Chondrocyte (in vitro differentiated cells): ENCODE measurements at regions not wholly inside any gene's neighbourhood (a gene's known extent, or its start where the extent isn't known, plus 50 kb on each side); places are given as distances from the start of the nearest gene placed in this dataset.

Experiments
- DNase-seq: peaks from one replicate; pipeline ENCODE4 v3.0.0; 2021; ENCODE audit warnings: mixed read lengths, low spot score
- H3K27ac Mint-ChIP-seq: one replicate; pipeline ENCODE4 v1.8.0; 2021; ENCODE audit warnings: mild to moderate bottlenecking, moderate library complexity, mixed read lengths; ENCODE audit not compliant: unreplicated experiment
- H3K27me3 Mint-ChIP-seq: 2 replicates; pipeline ENCODE4 v1.8.0; 2021; ENCODE audit warnings: low read depth, mixed read lengths
- H3K36me3 Mint-ChIP-seq: 2 replicates; pipeline ENCODE4 v1.8.0; 2021; ENCODE audit warnings: low read depth, mixed read lengths
- H3K4me1 Mint-ChIP-seq: 2 replicates; pipeline ENCODE4 v1.8.0; 2021; ENCODE audit warnings: low read depth, mild to moderate bottlenecking, mixed read lengths
- H3K4me3 Mint-ChIP-seq: one replicate; pipeline ENCODE4 v1.8.0; 2021; ENCODE audit warnings: mild to moderate bottlenecking, moderate library complexity, mixed read lengths; ENCODE audit not compliant: unreplicated experiment
- H3K9me3 Mint-ChIP-seq: 2 replicates; pipeline ENCODE4 v1.8.0; 2021; ENCODE audit warnings: low read depth, mixed read lengths
- TF ChIP-seq, protein P1 (sequence below): fragments of 200-600 bp; sonication (generic); IDR thresholded peaks from 2 replicates; pipeline ENCODE4 v1.5.0; 2021; ENCODE audit warnings: antibody characterized with exemption, mild to moderate bottlenecking, moderate library complexity

DNA sequence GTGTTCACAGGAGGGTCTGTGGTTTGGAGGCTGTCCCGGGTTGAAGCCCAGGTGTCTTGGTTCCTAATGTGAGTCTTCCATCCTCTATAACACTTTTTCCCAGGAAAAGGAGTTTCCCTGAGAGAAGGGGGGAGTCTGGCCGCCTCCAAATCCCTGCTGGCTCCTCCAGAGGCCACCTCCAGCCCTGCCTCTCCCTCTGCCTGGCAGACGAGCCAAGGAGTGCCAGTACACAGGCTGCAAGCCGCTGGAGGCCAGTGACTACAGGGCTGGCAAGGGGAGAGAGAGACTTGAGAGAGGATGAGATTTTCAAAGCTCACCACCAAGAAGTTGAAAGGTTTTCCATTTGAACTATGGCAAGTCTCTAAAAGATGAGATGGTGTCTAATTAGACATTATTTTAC is 154.2 kb upstream of the ID2 start:
- peaks cover 2% of the 10 kb centered on the region for H3K36me3 Mint-ChIP-seq
- TF ChIP-seq, protein P1, sequence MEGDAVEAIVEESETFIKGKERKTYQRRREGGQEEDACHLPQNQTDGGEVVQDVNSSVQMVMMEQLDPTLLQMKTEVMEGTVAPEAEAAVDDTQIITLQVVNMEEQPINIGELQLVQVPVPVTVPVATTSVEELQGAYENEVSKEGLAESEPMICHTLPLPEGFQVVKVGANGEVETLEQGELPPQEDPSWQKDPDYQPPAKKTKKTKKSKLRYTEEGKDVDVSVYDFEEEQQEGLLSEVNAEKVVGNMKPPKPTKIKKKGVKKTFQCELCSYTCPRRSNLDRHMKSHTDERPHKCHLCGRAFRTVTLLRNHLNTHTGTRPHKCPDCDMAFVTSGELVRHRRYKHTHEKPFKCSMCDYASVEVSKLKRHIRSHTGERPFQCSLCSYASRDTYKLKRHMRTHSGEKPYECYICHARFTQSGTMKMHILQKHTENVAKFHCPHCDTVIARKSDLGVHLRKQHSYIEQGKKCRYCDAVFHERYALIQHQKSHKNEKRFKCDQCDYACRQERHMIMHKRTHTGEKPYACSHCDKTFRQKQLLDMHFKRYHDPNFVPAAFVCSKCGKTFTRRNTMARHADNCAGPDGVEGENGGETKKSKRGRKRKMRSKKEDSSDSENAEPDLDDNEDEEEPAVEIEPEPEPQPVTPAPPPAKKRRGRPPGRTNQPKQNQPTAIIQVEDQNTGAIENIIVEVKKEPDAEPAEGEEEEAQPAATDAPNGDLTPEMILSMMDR: no peak
- H3K27ac Mint-ChIP-seq: no peak overlapping the region
- DNase-seq: no peak
- H3K27me3 Mint-ChIP-seq: peaks cover 9% of the 10 kb centered on the region
- H3K9me3 Mint-ChIP-seq: peaks cover 14% of the 10 kb centered on the region
- no peak overlapping the region for H3K4me3 Mint-ChIP-seq
- peaks cover 8% of the 10 kb centered on the region for H3K4me1 Mint-ChIP-seq

DNA sequence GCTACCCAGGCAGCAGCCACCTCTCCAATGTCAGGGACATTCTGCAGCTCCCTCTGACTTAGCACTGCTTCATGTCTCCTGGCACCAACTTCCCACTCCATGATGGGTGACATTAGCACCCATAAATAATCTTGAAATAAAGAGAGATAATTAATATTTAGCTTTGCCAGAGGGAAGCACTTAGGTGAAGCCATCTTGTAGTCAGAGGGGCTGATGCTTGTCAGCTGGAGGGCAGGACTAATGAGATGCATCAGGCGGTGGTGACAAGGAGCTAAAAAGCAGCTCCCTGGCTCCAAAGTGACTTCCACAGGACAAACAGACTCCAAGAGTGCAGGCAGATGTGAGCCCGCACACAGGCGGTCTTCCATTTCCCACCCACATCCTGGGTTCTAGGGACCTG is 153.0 kb upstream of the ID2 start:
- TF ChIP-seq, protein P1: no peak
- H3K27me3 Mint-ChIP-seq: peaks cover 9% of the 10 kb centered on the region
- no peak overlapping the region for H3K27ac Mint-ChIP-seq

GRCh38 chr2:8529706-8530277 is 152.1 kb upstream of the ID2 start:
- no peak for DNase-seq
- H3K27me3 Mint-ChIP-seq: peaks cover 9% of the 10 kb centered on the region
- peaks cover 16% of the 10 kb centered on the region for H3K9me3 Mint-ChIP-seq
- H3K27ac Mint-ChIP-seq: no peak overlapping the region
- TF ChIP-seq, protein P1: no peak
- no peak overlapping the region for H3K4me3 Mint-ChIP-seq
- peaks cover 2% of the 10 kb centered on the region for H3K36me3 Mint-ChIP-seq
- peaks cover 8% of the 10 kb centered on the region for H3K4me1 Mint-ChIP-seq

More for the DNA sequence above, 153.0 kb upstream of the ID2 start:
- no peak for DNase-seq
- Mint-ChIP-seq H3K9me3 (peaks cover 16% of the 10 kb centered on the region), H3K4me1 (peaks cover 8% of the 10 kb centered on the region), H3K36me3 (peaks cover 2% of the 10 kb centered on the region), H3K4me3 (no peak overlapping the region)

DNA sequence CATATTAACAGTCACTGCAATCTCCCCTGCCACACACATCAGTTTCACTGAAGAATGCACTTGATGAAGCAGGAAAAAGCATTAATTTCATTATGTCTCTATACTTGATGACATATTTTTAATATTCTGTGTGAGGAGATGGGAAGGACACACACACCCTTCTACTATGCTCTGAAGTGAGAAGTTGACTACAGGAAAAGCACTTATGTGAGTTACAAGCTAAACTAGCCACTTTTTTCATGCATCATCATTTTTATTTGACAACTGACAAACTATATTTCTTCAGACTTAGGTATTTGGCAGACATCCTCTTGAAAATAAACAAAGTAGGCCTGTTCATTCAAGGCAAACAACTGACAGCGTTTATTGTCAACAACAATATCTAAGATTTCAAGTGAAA is 150.4 kb upstream of the ID2 start:
- no peaks in the 10 kb centered on the region for H3K4me1 Mint-ChIP-seq
- no peak overlapping the region for H3K27ac Mint-ChIP-seq
- DNase-seq: no peak
- TF ChIP-seq, protein P1: no peak
- no peak overlapping the region for H3K4me3 Mint-ChIP-seq
- H3K9me3 Mint-ChIP-seq: peaks cover 16% of the 10 kb centered on the region
- peaks cover 9% of the 10 kb centered on the region for H3K27me3 Mint-ChIP-seq
- H3K36me3 Mint-ChIP-seq: peaks cover 2% of the 10 kb centered on the region

DNA sequence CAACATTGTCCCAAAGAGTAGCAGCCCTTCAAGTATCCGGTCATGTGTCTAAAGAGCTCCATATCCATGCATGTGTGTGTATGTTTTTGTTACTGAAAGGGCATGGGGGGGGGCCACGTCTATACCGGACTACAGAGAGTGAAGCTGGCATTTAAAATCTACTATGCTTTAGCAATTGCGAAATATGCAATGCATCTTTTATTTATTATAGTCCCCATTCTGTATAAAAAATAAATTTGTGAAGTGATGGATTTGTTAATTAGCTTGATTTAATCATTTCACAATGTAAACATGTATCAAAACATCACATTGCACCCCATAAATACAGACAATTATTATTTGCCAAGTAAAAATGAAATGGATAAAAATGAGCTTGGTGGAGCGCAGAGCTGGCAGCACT is 149.4 kb upstream of the ID2 start:
- peaks cover 16% of the 10 kb centered on the region for H3K9me3 Mint-ChIP-seq
- TF ChIP-seq, protein P1: no peak

More for the DNA sequence above, 149.4 kb upstream of the ID2 start:
- Mint-ChIP-seq H3K27ac (no peak overlapping the region), H3K36me3 (peaks cover 2% of the 10 kb centered on the region), H3K27me3 (peaks cover 9% of the 10 kb centered on the region), H3K4me3 (no peak overlapping the region), H3K4me1 (peaks cover 6% of the 10 kb centered on the region)
- no peak for DNase-seq
